ENCODE measurements at regions not wholly inside any gene's neighbourhood (a gene's known extent, or its start where the extent isn't known, plus 50 kb on each side); places are given as distances from the start of the nearest gene placed in this dataset.

DNA sequence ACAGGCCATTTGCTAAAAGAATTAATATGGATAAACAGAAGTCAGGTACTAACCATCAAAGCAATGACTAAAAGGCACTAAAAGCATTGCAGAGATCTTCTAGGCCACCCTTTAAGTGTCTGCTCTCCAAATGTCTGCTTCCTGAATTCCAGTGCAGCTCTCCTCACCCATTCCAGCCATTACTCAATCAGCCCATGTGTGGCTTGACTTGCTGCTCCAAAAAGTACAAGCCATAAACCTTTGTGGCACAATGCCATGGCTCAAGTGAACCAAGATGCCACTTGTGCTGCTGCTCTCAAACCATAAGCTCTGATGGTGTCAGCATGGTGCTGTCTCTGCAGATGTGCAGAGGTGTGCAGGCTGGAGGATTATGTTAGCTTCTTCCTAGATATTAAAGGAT, 290.2 kb upstream of the POU5F2 start:
- TF ChIP-seq, protein P1, sequence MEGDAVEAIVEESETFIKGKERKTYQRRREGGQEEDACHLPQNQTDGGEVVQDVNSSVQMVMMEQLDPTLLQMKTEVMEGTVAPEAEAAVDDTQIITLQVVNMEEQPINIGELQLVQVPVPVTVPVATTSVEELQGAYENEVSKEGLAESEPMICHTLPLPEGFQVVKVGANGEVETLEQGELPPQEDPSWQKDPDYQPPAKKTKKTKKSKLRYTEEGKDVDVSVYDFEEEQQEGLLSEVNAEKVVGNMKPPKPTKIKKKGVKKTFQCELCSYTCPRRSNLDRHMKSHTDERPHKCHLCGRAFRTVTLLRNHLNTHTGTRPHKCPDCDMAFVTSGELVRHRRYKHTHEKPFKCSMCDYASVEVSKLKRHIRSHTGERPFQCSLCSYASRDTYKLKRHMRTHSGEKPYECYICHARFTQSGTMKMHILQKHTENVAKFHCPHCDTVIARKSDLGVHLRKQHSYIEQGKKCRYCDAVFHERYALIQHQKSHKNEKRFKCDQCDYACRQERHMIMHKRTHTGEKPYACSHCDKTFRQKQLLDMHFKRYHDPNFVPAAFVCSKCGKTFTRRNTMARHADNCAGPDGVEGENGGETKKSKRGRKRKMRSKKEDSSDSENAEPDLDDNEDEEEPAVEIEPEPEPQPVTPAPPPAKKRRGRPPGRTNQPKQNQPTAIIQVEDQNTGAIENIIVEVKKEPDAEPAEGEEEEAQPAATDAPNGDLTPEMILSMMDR (IDR thresholded peaks at IDR 0.05) = no peak
- no peak for TF ChIP-seq POLR2A (IDR thresholded peaks at IDR 0.05)

Measured in uterus (tissue), 2 donors.